Transverse colon (tissue), 4 donors: ENCODE measurements at regions not wholly inside any gene's neighbourhood (a gene's known extent, or its start where the extent isn't known, plus 50 kb on each side); places are given as distances from the start of the nearest gene placed in this dataset.

Experiments
- DNase-seq: peaks from one replicate; pipeline ENCODE4 v3.0.0-alpha.2; 2019
- H3K27ac ChIP-seq, 4 donors: fragments of 200-600 bp; sonication (generic); 2 replicates each; pipeline ENCODE4 v1.5.1; 2016 to 2018; ENCODE audit warnings: inconsistent platforms in 4 of 4
- H3K27me3 ChIP-seq: fragments of 200-600 bp; sonication (generic); 2 replicates; pipeline ENCODE4 v1.5.1; 2017; ENCODE audit warnings: inconsistent platforms
- H3K36me3 ChIP-seq, 4 donors: fragments of 200-600 bp; sonication (generic); 2 replicates each; pipeline ENCODE4 v1.5.1; 2017 to 2019; ENCODE audit warnings: inconsistent platforms in 4 of 4
- H3K4me1 ChIP-seq, 4 donors: fragments of 200-600 bp; sonication (generic); 2 replicates each; pipeline ENCODE4 v1.5.1; 2017 to 2020; ENCODE audit warnings: inconsistent platforms in 4 of 4
- H3K4me3 ChIP-seq, 4 donors: fragments of 200-600 bp; sonication (generic); 1 replicate in 1 of 4; 2 replicates in 3 of 4; pipeline versions ENCODE4 v1.5.1 to v1.6.1; 2017 to 2019; ENCODE audit warnings: inconsistent platforms in 4 of 4
- H3K9me3 ChIP-seq, 2 donors: fragments of 200-600 bp; sonication (generic); 2 replicates each; pipeline ENCODE4 v1.5.1; 2017 to 2019; ENCODE audit warnings: inconsistent platforms in 2 of 2
- CTCF ChIP-seq, 5 experiments: fragments of 200-600 bp in 3 of 5; fragments of 450-650 bp in 2 of 5; sonication (generic) in 3 of 5; IDR thresholded peaks; 1 replicate in 2 of 5; 2 replicates in 3 of 5; pipeline ENCODE4 v1.5.1; 2016 to 2017; ENCODE audit warnings: antibody characterized with exemption in 5 of 5, inconsistent platforms in 3 of 5, mild to moderate bottlenecking in 2 of 5, moderate library complexity in 1 of 5
- EP300 ChIP-seq: sonication (generic); formaldehyde crosslinking; IDR thresholded peaks from one replicate; pipeline ENCODE4 v1.6.1; 2017; ENCODE audit warnings: antibody characterized with exemption, low read depth
- POLR2A ChIP-seq: fragments of 450-650 bp; IDR thresholded peaks from one replicate; pipeline ENCODE4 v1.6.1; 2016; ENCODE audit warnings: antibody characterized with exemption, mild to moderate bottlenecking, moderate library complexity
- POLR2AphosphoS5 ChIP-seq, 3 donors: sonication (generic); formaldehyde crosslinking; IDR thresholded peaks; one replicate each; pipeline ENCODE4 v1.6.1; 2016; ENCODE audit warnings: antibody characterized with exemption in 3 of 3
- WGBS, 2 donors: methylation state at CpG; one replicate each; pipeline ENCODE4 v1.1.5; 2018; ENCODE audit warnings: low coverage in 1 of 2; 5-methylcytosine and 5-hydroxymethylcytosine counted together
- in situ Hi-C, 4 donors: fragments of 200-750 bp; cut with MboI; loops; one replicate each; pipeline versions ENCODE4 v1.15.0 to v1.15.1; 2017; ENCODE audit warnings: low sequenced_read_pairs in 3 of 4, low pct_ligation_motif_present in 1 of 4, low pct_unique_long_range_greater_than_20kb in 1 of 4
- intact Hi-C: fragments of 100-400 bp; cut with DNase I; formaldehyde crosslinking; loops from one replicate; pipeline ENCODE4 v1.15.1; 2023; ENCODE audit warnings: low total_unique reads

GRCh38 chr15:35852818-35853624, 307.1 kb upstream of the DPH6 start:
- H3K4me1 ChIP-seq, result no peaks in the 10 kb centered on the region
- intact Hi-C loops, result no loop called here
- H3K4me3 ChIP-seq, result no peak overlapping the region
- no peaks in the 10 kb centered on the region for H3K9me3 ChIP-seq
- H3K27ac ChIP-seq, result no peak overlapping the region
- no peaks in the 10 kb centered on the region for H3K27me3 ChIP-seq
- no peak for TF ChIP-seq EP300
- TF ChIP-seq POLR2AphosphoS5 (IDR thresholded peaks at IDR 0.05), result no peak
- TF ChIP-seq POLR2A, result no peak
- no peak for TF ChIP-seq CTCF (IDR thresholded peaks at IDR 0.05)
- H3K36me3 ChIP-seq, result no peaks in the 10 kb centered on the region
- 80 to 85% methylated on average over 6 of the region's 6 CpGs for WGBS, 2 donors
- DNase-seq, result no peak
- in situ Hi-C loops, result no loop called here

- 80% methylated on average over 2 to 3 of the region's 3 CpGs for WGBS, 2 donors
- Histone ChIP-seq H3K27ac (no peak overlapping the region), H3K36me3 (no peaks in the 10 kb centered on the region), H3K27me3 (no peaks in the 10 kb centered on the region), H3K4me3 (no peak overlapping the region), H3K9me3 (no peaks in the 10 kb centered on the region), H3K4me1 (no peaks in the 10 kb centered on the region)
- DNase-seq, result no peak
- in situ Hi-C loops, result no loop called here
- intact Hi-C loops, result no loop called here
- TF ChIP-seq CTCF (IDR thresholded peaks at IDR 0.05), result no peak
- TF ChIP-seq POLR2A, result no peak
- TF ChIP-seq EP300, result no peak
These were observed 308.4 kb upstream of the DPH6 start for GRCh38 chr15:35854316-35854715.

- H3K4me1 ChIP-seq, result no peaks in the 10 kb centered on the region
- intact Hi-C loops, result no loop called here
- DNase-seq, result no peak
- H3K4me3 ChIP-seq, result no peak overlapping the region
- in situ Hi-C loops, result no loop called here
- 73 to 92% methylated on average over 5 to 6 of the region's 6 CpGs for WGBS, 2 donors
- no peaks in the 10 kb centered on the region for H3K36me3 ChIP-seq
- H3K27ac ChIP-seq, result no peak overlapping the region
- TF ChIP-seq POLR2A, result no peak
- no peak for TF ChIP-seq POLR2AphosphoS5 (IDR thresholded peaks at IDR 0.05)
- no peak for TF ChIP-seq EP300
- TF ChIP-seq CTCF (IDR thresholded peaks at IDR 0.05), result no peak
- H3K27me3 ChIP-seq, result no peaks in the 10 kb centered on the region
- no peaks in the 10 kb centered on the region for H3K9me3 ChIP-seq
These were observed 311.7 kb upstream of the DPH6 start for GRCh38 chr15:35857567-35858226.

DNA sequence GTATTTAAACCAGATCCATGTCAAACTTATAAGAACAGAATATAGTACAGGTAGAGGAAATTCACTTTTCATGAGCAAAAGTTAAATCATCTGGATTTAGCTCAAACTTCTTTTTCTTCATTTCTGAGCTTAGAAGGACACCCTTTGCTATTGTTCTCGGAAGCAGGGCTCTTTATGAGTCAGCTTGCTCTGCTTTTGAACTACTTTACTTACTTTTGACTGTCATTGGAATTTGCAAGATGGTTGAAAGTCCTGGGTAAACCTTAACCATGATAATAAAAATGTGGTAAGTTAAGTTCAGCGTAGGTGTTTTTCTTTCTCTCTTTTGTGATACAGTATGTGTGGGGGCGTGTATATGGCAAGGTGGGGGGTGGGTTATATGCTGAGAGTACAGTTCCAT, 312.7 kb upstream of the DPH6 start:
- Histone ChIP-seq H3K27me3 (no peaks in the 10 kb centered on the region), H3K9me3 (no peaks in the 10 kb centered on the region), H3K4me1 (no peaks in the 10 kb centered on the region), H3K36me3 (no peaks in the 10 kb centered on the region), H3K4me3 (no peak overlapping the region), H3K27ac (no peak overlapping the region)
- no peak for TF ChIP-seq EP300
- TF ChIP-seq POLR2A, result no peak
- TF ChIP-seq POLR2AphosphoS5 (IDR thresholded peaks at IDR 0.05), result no peak
- TF ChIP-seq CTCF (IDR thresholded peaks at IDR 0.05), result no peak
- no peak for DNase-seq
- intact Hi-C loops, result no loop called here
- in situ Hi-C loops, result no loop called here
- WGBS, 2 donors, result 72 to 80% methylated on average over 1 to 3 of the region's 3 CpGs
